Mucosa of descending colon (tissue), 3 donors: ENCODE measurements at regions not wholly inside any gene's neighbourhood (a gene's known extent, or its start where the extent isn't known, plus 50 kb on each side); places are given as distances from the start of the nearest gene placed in this dataset.

ENCODE experiments used
- ATAC-seq: fragments of 200-7000 bp; cut with Tn5 transposase; one replicate; pipeline ENCODE4 v1.9.1; 2020; ENCODE audit warnings: mild to moderate bottlenecking, moderate library complexity
- DNase-seq, 3 donors: peaks; one replicate each; pipeline ENCODE4 v3.0.0-alpha.2; 2020
- H3K36me3 ChIP-seq: fragments of 200-600 bp; one replicate; pipeline ENCODE4 v1.8.0; 2021; ENCODE audit warnings: low read depth, mild to moderate bottlenecking
- H3K4me1 ChIP-seq: fragments of 200-600 bp; one replicate; pipeline ENCODE4 v1.8.0; 2021; ENCODE audit warnings: low read depth, mild to moderate bottlenecking
- H3K4me3 ChIP-seq: fragments of 200-600 bp; one replicate; pipeline ENCODE4 v1.8.0; 2021; ENCODE audit warnings: mild to moderate bottlenecking
- H3K9me3 ChIP-seq: fragments of 200-600 bp; one replicate; pipeline ENCODE4 v1.8.0; 2021; ENCODE audit warnings: mild to moderate bottlenecking
- CTCF ChIP-seq: fragments of 200-600 bp; IDR thresholded peaks from one replicate; pipeline ENCODE4 v1.8.0; 2022; ENCODE audit warnings: antibody characterized with exemption, mild to moderate bottlenecking
- intact Hi-C, 2 donors: fragments of 100-400 bp; cut with DNase I in 1 of 2; cut with micrococcal nuclease in 1 of 2; formaldehyde crosslinking; loops; one replicate each; pipeline versions ENCODE4 v1.11.0 to v1.11.1; 2022; cut with DNase I, micrococcal nuclease
- donor health status: DM: no; HTN: no; CAD: no; lungs with moderate emphysema.
- donor health status: DM: no; HTN: no; CAD: no.
- donor health status: DM: no; HTN: yes; CAD: no.

- H3K36me3 ChIP-seq, result no peaks in the 10 kb centered on the region
- no peaks in the 10 kb centered on the region for H3K4me1 ChIP-seq
- TF ChIP-seq CTCF, result no peak
- no peak for ATAC-seq
- no peaks in the 10 kb centered on the region for H3K9me3 ChIP-seq
- intact Hi-C loops, result no loop called here
- no peak for DNase-seq
- H3K4me3 ChIP-seq, result no peak overlapping the region
Observed at GRCh38 chr21:36211660-36212512, 55.3 kb downstream of the DOP1B start.

DNA sequence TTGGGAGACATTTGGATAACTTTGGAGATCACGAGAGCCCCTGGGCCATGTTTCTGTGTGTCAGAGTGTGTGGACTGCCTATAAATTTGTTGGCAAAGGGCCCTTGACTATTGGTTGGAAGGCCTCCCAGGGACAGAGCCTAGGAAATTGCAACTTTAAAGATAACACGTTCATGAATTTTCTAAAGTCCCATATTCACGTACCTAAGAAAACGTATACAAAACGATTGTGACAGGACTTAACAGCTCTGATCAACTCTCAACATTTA lies 55.8 kb downstream of the DOP1B start:
- no peak for TF ChIP-seq CTCF
- Histone ChIP-seq H3K4me3 (no peak overlapping the region), H3K36me3 (no peaks in the 10 kb centered on the region), H3K4me1 (no peaks in the 10 kb centered on the region), H3K9me3 (no peaks in the 10 kb centered on the region)
- DNase-seq (no peak), ATAC-seq (no peak)
- intact Hi-C loops, result no loop called here

DNA sequence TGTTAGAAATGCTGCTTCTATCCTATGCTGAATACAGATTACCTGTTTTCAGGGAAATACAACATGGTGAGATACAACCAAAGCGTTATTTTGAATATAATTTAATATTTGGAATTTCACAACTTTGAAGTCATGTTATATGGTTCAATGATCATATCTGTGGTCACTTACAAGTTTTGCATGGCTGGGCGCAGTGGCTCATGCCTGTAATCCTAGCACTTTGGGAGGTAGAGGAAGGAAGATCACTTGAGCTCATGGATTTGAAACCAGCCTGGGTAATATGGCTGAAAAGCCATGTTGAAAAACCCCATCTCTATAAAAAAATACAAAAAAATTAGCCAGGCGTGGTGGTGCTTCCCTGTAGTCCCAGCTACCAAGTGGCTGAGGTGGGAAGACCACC lies 57.9 kb downstream of the DOP1B start:
- no peak for TF ChIP-seq CTCF
- Histone ChIP-seq H3K9me3 (no peaks in the 10 kb centered on the region), H3K4me3 (no peak overlapping the region), H3K36me3 (no peaks in the 10 kb centered on the region), H3K4me1 (no peaks in the 10 kb centered on the region)
- no peak for ATAC-seq
- no peak for DNase-seq
- intact Hi-C loops, result no loop called here

DNA sequence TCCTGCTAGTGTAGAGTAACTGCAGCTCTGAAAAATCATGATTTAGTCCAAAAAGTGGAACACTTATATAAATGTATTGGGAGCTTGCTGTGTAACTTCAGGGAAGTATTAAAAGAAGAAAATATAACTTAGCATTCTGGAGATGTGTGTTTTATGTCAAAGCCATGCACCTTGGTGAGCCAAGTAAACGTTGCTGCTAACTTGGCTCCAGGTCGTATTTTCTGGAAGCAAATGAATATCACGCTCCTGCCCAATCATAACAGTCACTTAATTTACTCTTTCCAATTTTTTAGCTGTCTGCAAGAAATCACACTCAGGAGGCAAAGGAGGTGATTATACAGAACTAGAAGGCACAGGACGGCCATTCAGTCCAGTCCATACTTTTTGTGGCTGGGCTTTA lies 61.1 kb downstream of the DOP1B start:
- intact Hi-C loops, result no loop called here
- no peak for TF ChIP-seq CTCF
- no peaks in the 10 kb centered on the region for H3K9me3 ChIP-seq
- H3K36me3 ChIP-seq, result no peaks in the 10 kb centered on the region
- DNase-seq (no peak), ATAC-seq (no peak)
- H3K4me3 ChIP-seq, result no peak overlapping the region
- no peaks in the 10 kb centered on the region for H3K4me1 ChIP-seq

GRCh38 chr21:36218691-36219090 lies 62.1 kb downstream of the DOP1B start:
- no peak for ATAC-seq

More at GRCh38 chr21:36218691-36219090, 62.1 kb downstream of the DOP1B start:
- Histone ChIP-seq H3K4me3 (no peak overlapping the region), H3K9me3 (no peaks in the 10 kb centered on the region), H3K36me3 (no peaks in the 10 kb centered on the region), H3K4me1 (no peaks in the 10 kb centered on the region)
- no peak for TF ChIP-seq CTCF
- intact Hi-C loops, result no loop called here
- DNase-seq, result no peak
